A549 (cell line): ENCODE measurements at regions not wholly inside any gene's neighbourhood (a gene's known extent, or its start where the extent isn't known, plus 50 kb on each side); places are given as distances from the start of the nearest gene placed in this dataset.
A peak's percentile ranks its signal among the peaks of the same experiment; 100 is the strongest.

Experiments
- ATAC-seq, 2 experiments: fragments of 200-7000 bp in 1 of 2; fragments of >200 bp in 1 of 2; cut with Nextera tagmentation in 1 of 2; cut with Tn5 transposase in 1 of 2; 3 replicates each; pipeline versions ENCODE4 v1.8.0 to v1.9.1; 2018 to 2020; ENCODE audit warnings: mild to moderate bottlenecking in 1 of 2, moderate library complexity in 1 of 2
- CTCF ChIA-PET: fragments of 300-600 bp; sonication (Branson Sonifier 250); formaldehyde crosslinking; extraction: SDS; loops from one replicate; lab custom pipeline; 2021; ENCODE audit warnings: antibody characterized with exemption, inconsistent platforms; lab: Yijun Ruan, JAX
- POLR2A ChIA-PET: fragments of 350-600 bp; formaldehyde crosslinking; extraction: SDS; loops from one replicate; lab custom pipeline; 2021; ENCODE audit warnings: antibody characterized with exemption, inconsistent platforms; lab: Yijun Ruan, JAX
- DNase-seq, 2 experiments: peaks; one replicate each; pipeline versions ENCODE4 v3.0.0 to v3.0.0-alpha.2; 2011 to 2016; ENCODE audit warnings: low read depth in 1 of 2, low spot score in 1 of 2
- FAIRE-seq: peaks from 2 replicates; lab custom pipeline; 2011; peaks lifted over from hg19 to GRCh38; lab: Jason Lieb, UNC
- H3K27ac ChIP-seq, 2 experiments: fragments of >200 bp; sonication (Bioruptor Twin); formaldehyde crosslinking; 3 replicates each; pipeline ENCODE4 v1.5.1; 2016 to 2017
- H3K4me1 ChIP-seq: fragments of >200 bp; sonication (Bioruptor Twin); formaldehyde crosslinking; 3 replicates; pipeline ENCODE4 v1.6.1; 2016
- H3K4me2 ChIP-seq: fragments of >200 bp; sonication (Bioruptor Twin); formaldehyde crosslinking; 3 replicates; pipeline ENCODE4 v1.6.1; 2016
- H3K4me3 ChIP-seq: fragments of >200 bp; sonication (Bioruptor Twin); formaldehyde crosslinking; 3 replicates; pipeline ENCODE4 v1.5.1; 2016
- H3K9me3 ChIP-seq: fragments of >200 bp; sonication (Bioruptor Twin); formaldehyde crosslinking; 3 replicates; pipeline ENCODE4 v1.6.1; 2016
- BHLHE40 ChIP-seq: IDR thresholded peaks from 2 replicates; pipeline ENCODE4 v1.6.1; 2012; ENCODE audit warnings: low read depth, low read length, inconsistent platforms
- CEBPB ChIP-seq, 2 experiments: fragments of >200 bp in 1 of 2; sonication (Bioruptor Twin) in 1 of 2; formaldehyde crosslinking in 1 of 2; IDR thresholded peaks; 2 replicates each; pipeline ENCODE4 v1.6.1; 2012 to 2016
- EP300 ChIP-seq, 2 experiments: fragments of >200 bp; sonication (Bioruptor Twin); formaldehyde crosslinking; IDR thresholded peaks; 2 replicates in 1 of 2; 3 replicates in 1 of 2; pipeline ENCODE4 v1.6.1; 2016 to 2017
- ESRRA ChIP-seq: fragments of 150-350 bp; IDR thresholded peaks from 2 replicates; pipeline ENCODE4 v1.6.1; 2014; ENCODE audit warnings: mild to moderate bottlenecking, low read length, borderline replicate concordance
- FOSL2 ChIP-seq, 2 experiments: fragments of 450-650 bp in 1 of 2; fragments of >200 bp in 1 of 2; sonication (Bioruptor Twin) in 1 of 2; formaldehyde crosslinking; IDR thresholded peaks; 2 replicates each; pipeline versions ENCODE4 v1.5.0 to v1.6.1; 2016 to 2020; ENCODE audit warnings: mild to moderate bottlenecking in 1 of 2, moderate library complexity in 1 of 2
- FOXS1 ChIP-seq: fragments of 250-450 bp; sonication (Bioruptor Pico); IDR thresholded peaks from 2 replicates; pipeline ENCODE4 v1.5.0; 2020; ENCODE audit warnings: mild to moderate bottlenecking, moderate library complexity
- HDAC2 ChIP-seq: fragments of 200-600 bp; sonication (generic); IDR thresholded peaks from 2 replicates; pipeline ENCODE4 v1.6.1; 2016
- HOXA7 ChIP-seq: fragments of 250-450 bp; sonication (Bioruptor Pico); IDR thresholded peaks from 2 replicates; pipeline ENCODE4 v1.5.0; 2020; ENCODE audit warnings: mild to moderate bottlenecking, moderate library complexity
- JUN ChIP-seq, 2 experiments: fragments of >200 bp; sonication (Bioruptor Twin); formaldehyde crosslinking; IDR thresholded peaks; 2 replicates in 1 of 2; 3 replicates in 1 of 2; pipeline ENCODE4 v1.6.1; 2016 to 2017
- MAFK ChIP-seq: fragments of 450-650 bp; IDR thresholded peaks from 2 replicates; pipeline ENCODE4 v1.6.1; 2014; ENCODE audit not compliant: partially characterized antibody
- MAZ ChIP-seq: fragments of 150-350 bp; IDR thresholded peaks from 2 replicates; pipeline ENCODE4 v1.6.1; 2014; ENCODE audit warnings: antibody characterized with exemption, low read depth, low read length, borderline replicate concordance
- NR3C1 ChIP-seq: fragments of >200 bp; sonication (Bioruptor Twin); formaldehyde crosslinking; IDR thresholded peaks from 3 replicates; pipeline ENCODE4 v1.6.1; 2017
- PHF8 ChIP-seq: fragments of 200-600 bp; sonication (generic); IDR thresholded peaks from 2 replicates; pipeline ENCODE4 v1.6.1; 2016; ENCODE audit warnings: low read depth, mild to moderate bottlenecking, antibody characterized with exemption, moderate library complexity, borderline replicate concordance
- RAD21 ChIP-seq, 2 experiments: fragments of >200 bp in 1 of 2; sonication (Bioruptor Twin) in 1 of 2; formaldehyde crosslinking in 1 of 2; IDR thresholded peaks in 1 of 2; conservative IDR thresholded peaks in 1 of 2; 2 replicates in 1 of 2; 3 replicates in 1 of 2; pipeline ENCODE4 v1.6.1; 2012 to 2018; ENCODE audit warnings: inconsistent platforms in 1 of 2
- REST ChIP-seq: fragments of 200-600 bp; sonication (generic); IDR thresholded peaks from 2 replicates; pipeline ENCODE4 v1.6.1; 2016; ENCODE audit warnings: antibody characterized with exemption, mild to moderate bottlenecking, moderate library complexity
- TFCP2L1 ChIP-seq: fragments of 250-450 bp; sonication (Bioruptor Pico); IDR thresholded peaks from 2 replicates; pipeline ENCODE4 v1.5.0; 2021; ENCODE audit warnings: mild to moderate bottlenecking
- ZC3H11A ChIP-seq: fragments of 450-650 bp; IDR thresholded peaks from 2 replicates; pipeline ENCODE4 v1.6.1; 2014; ENCODE audit warnings: antibody characterized with exemption, mild to moderate bottlenecking
- WGBS: methylation state at CpG from one replicate; pipeline ENCODE4 v1.1.6; 2017; ENCODE audit errors: missing lambda C conversion rate; 5-methylcytosine and 5-hydroxymethylcytosine counted together
- TF ChIP-seq, protein P1 (sequence below): fragments of 450-650 bp; IDR thresholded peaks from 2 replicates; pipeline ENCODE4 v1.6.1; 2014; ENCODE audit warnings: antibody characterized with exemption
- TF ChIP-seq, protein P2 (sequence below): fragments of >200 bp; sonication (Bioruptor Twin); formaldehyde crosslinking; IDR thresholded peaks from 2 replicates; pipeline ENCODE4 v1.6.1; 2016
- TF ChIP-seq, protein P3 (sequence below): fragments of >200 bp; sonication (Bioruptor Twin); formaldehyde crosslinking; IDR thresholded peaks from 3 replicates; pipeline ENCODE4 v1.5.1; 2016

DNA sequence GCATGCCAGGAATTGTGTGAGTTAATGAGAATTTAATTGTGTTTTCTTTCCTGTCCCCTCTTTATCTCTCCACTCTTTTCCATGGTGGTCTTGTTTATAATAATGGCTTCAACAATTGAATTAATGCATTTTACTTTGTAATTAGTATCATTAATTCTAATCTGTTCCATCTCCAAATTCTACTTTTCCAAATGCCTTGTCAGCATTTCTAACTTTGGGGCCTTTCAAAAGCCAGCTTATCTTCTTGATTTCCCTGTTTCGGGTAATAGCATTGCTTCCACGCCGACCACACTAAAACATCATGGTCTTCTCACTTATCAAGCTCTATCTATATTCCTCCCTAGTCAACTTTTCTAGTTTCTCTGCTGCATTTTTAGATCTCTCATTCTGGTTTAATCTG lies 54.2 kb upstream of the RMST start:
- H3K4me2 ChIP-seq = no peak overlapping the region
- ChIA-PET POLR2A (no interaction called here), CTCF (no interaction called here)
- H3K9me3 ChIP-seq = no peaks in the 10 kb centered on the region
- ATAC-seq (no peak), DNase-seq (no peak), FAIRE-seq (no peak)
- H3K27ac ChIP-seq = no peak overlapping the region
- no peak overlapping the region for H3K4me3 ChIP-seq
- TF ChIP-seq MAFK (peak; percentile 79), TFCP2L1 (CRISPR knock-in tag) (no peak)
- 45% methylated on average over 3 of the region's 3 CpGs for WGBS
- H3K4me1 ChIP-seq = no peaks in the 10 kb centered on the region

DNA sequence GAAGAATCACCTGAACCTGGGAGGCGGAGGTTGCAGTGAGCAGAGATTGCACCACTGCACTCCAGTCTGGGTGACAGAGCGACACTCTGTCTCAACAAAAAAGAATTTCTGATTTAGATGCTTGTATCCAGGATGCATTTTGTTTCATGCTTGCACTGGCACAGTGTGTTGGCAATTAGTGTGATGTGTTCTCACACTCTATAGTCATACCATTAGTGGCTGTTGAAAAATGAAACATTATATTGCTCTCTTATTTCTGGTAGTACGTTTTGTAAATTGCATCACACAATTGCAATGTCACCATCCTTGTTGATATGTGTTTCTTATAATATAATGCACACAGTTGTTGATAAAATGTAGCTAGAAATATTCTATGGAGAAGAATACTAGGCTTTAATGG lies 51.3 kb upstream of the RMST start:
- CTCF ChIA-PET = interaction anchor here (0.8 to 0.9 kb wide), 2 partner anchors 12 to 14 kb away, joined by 3 read pairs; no protein-coding TSS in a partner anchor
- DNase-seq (no peak), ATAC-seq (no peak)

More for the DNA sequence above, 51.3 kb upstream of the RMST start:
- Histone ChIP-seq H3K4me1 (no peaks in the 10 kb centered on the region), H3K27ac (no peak overlapping the region), H3K4me2 (no peak overlapping the region), H3K9me3 (no peaks in the 10 kb centered on the region), H3K4me3 (no peak overlapping the region)
- TF ChIP-seq PHF8 (no peak), FOSL2 (IDR thresholded peaks at IDR 0.05) (no peak), FOSL2 (CRISPR knock-in tag; IDR thresholded peaks at IDR 0.05) (no peak), ESRRA (no peak), REST (no peak), FOXS1 (CRISPR knock-in tag) (no peak), NR3C1 (no peak), RAD21 (conservative IDR thresholded peaks at IDR 0.05 in 1 of 2, IDR thresholded peaks at IDR 0.05 in 1 of 2) (no peak), MAZ (no peak), ZC3H11A (no peak), TFCP2L1 (CRISPR knock-in tag) (no peak), CEBPB (IDR thresholded peaks at IDR 0.05) (no peak), JUN (IDR thresholded peaks at IDR 0.05) (no peak), HDAC2 (no peak), HOXA7 (no peak), BHLHE40 (no peak), EP300 (IDR thresholded peaks at IDR 0.05) (no peak)
- TF ChIP-seq, protein P1, sequence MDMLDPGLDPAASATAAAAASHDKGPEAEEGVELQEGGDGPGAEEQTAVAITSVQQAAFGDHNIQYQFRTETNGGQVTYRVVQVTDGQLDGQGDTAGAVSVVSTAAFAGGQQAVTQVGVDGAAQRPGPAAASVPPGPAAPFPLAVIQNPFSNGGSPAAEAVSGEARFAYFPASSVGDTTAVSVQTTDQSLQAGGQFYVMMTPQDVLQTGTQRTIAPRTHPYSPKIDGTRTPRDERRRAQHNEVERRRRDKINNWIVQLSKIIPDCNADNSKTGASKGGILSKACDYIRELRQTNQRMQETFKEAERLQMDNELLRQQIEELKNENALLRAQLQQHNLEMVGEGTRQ = no peak
- TF ChIP-seq, protein P2, sequence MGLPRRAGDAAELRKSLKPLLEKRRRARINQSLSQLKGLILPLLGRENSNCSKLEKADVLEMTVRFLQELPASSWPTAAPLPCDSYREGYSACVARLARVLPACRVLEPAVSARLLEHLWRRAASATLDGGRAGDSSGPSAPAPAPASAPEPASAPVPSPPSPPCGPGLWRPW = no peak
- TF ChIP-seq, protein P3, sequence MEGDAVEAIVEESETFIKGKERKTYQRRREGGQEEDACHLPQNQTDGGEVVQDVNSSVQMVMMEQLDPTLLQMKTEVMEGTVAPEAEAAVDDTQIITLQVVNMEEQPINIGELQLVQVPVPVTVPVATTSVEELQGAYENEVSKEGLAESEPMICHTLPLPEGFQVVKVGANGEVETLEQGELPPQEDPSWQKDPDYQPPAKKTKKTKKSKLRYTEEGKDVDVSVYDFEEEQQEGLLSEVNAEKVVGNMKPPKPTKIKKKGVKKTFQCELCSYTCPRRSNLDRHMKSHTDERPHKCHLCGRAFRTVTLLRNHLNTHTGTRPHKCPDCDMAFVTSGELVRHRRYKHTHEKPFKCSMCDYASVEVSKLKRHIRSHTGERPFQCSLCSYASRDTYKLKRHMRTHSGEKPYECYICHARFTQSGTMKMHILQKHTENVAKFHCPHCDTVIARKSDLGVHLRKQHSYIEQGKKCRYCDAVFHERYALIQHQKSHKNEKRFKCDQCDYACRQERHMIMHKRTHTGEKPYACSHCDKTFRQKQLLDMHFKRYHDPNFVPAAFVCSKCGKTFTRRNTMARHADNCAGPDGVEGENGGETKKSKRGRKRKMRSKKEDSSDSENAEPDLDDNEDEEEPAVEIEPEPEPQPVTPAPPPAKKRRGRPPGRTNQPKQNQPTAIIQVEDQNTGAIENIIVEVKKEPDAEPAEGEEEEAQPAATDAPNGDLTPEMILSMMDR = no peak
- POLR2A ChIA-PET = no interaction called here
- under 1% methylated on average over 3 of the region's 3 CpGs for WGBS
- FAIRE-seq = no peak
